Dendritic cell treated with granulocyte-macrophage colony-stimulating factor and Interleukin-4, amounts not matched to agents 40 ng/mL and 50 ng/mL, for 4 days (primary cell): ENCODE measurements at regions not wholly inside any gene's neighbourhood (a gene's known extent, or its start where the extent isn't known, plus 50 kb on each side); places are given as distances from the start of the nearest gene placed in this dataset.

Source experiments
- H3K27ac Mint-ChIP-seq: one replicate; pipeline ENCODE4 v1.8.0; 2022; ENCODE audit warnings: mild to moderate bottlenecking, mixed read lengths
- H3K27me3 Mint-ChIP-seq: one replicate; pipeline ENCODE4 v1.8.0; 2022; ENCODE audit warnings: mild to moderate bottlenecking, mixed read lengths
- H3K36me3 Mint-ChIP-seq: one replicate; pipeline ENCODE4 v1.8.0; 2022; ENCODE audit warnings: low read depth, mixed read lengths
- H3K4me1 Mint-ChIP-seq: one replicate; pipeline ENCODE4 v1.8.0; 2022; ENCODE audit warnings: low read depth, mixed read lengths
- H3K4me3 Mint-ChIP-seq: one replicate; pipeline ENCODE4 v1.8.0; 2022; ENCODE audit warnings: mild to moderate bottlenecking, moderate library complexity, mixed read lengths
- H3K9me3 Mint-ChIP-seq: one replicate; pipeline ENCODE4 v1.8.0; 2022; ENCODE audit warnings: mixed read lengths
- intact Hi-C: fragments of 100-400 bp; cut with micrococcal nuclease; formaldehyde crosslinking; loops from one replicate; pipeline ENCODE4 v1.15.0; 2022

DNA sequence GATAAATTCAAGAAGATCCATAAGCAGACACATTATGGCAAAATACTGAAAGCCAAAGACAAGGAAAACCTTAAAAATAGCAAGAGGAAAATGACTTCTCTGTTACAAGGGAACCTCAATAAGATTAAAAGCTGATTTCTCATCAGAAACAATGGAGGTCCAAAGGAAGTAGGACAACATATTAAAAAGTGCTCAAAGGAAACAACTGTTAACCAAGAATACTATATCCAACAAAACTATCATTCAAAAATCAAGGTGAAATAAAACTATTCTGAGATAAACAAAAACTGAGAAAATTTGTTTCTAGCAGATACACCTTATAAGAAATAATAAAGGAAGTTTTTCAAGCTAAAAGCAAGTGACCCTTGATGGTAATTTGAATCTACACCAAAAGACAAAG lies 314.7 kb upstream of the ROPN1 start:
- no peaks in the 10 kb centered on the region for H3K36me3 Mint-ChIP-seq
- peaks cover 24% of the 10 kb centered on the region for H3K9me3 Mint-ChIP-seq
- no peaks in the 10 kb centered on the region for H3K27me3 Mint-ChIP-seq
- intact Hi-C loops = no loop called here
- no peak overlapping the region for H3K4me3 Mint-ChIP-seq
- H3K4me1 Mint-ChIP-seq = no peaks in the 10 kb centered on the region
- no peak overlapping the region for H3K27ac Mint-ChIP-seq

- Mint-ChIP-seq H3K4me1 (peaks cover 15% of the 10 kb centered on the region), H3K4me3 (no peak overlapping the region), H3K27me3 (peaks cover 1% of the 10 kb centered on the region), H3K36me3 (no peaks in the 10 kb centered on the region), H3K9me3 (no peaks in the 10 kb centered on the region), H3K27ac (no peak overlapping the region)
- intact Hi-C loops = no loop called here
These were observed 321.7 kb upstream of the ROPN1 start for GRCh38 chr3:124313621-124314020.

GRCh38 chr3:124315215-124316033 lies 323.5 kb upstream of the ROPN1 start:
- intact Hi-C loops = no loop called here
- Mint-ChIP-seq H3K27me3 (peaks cover 1% of the 10 kb centered on the region), H3K9me3 (no peaks in the 10 kb centered on the region), H3K4me3 (no peak overlapping the region), H3K4me1 (peaks cover 15% of the 10 kb centered on the region), H3K27ac (no peak overlapping the region), H3K36me3 (no peaks in the 10 kb centered on the region)

GRCh38 chr3:124316034-124316287 lies 324.0 kb upstream of the ROPN1 start:
- Mint-ChIP-seq H3K27ac (no peak overlapping the region), H3K4me3 (no peak overlapping the region)
- intact Hi-C loops = no loop called here

GRCh38 chr3:124318014-124318413 lies 326.1 kb upstream of the ROPN1 start:
- H3K27me3 Mint-ChIP-seq = peaks cover 1% of the 10 kb centered on the region
- H3K4me1 Mint-ChIP-seq = peaks cover 15% of the 10 kb centered on the region
- H3K9me3 Mint-ChIP-seq = no peaks in the 10 kb centered on the region
- intact Hi-C loops = no loop called here
- H3K36me3 Mint-ChIP-seq = no peaks in the 10 kb centered on the region
- no peak overlapping the region for H3K4me3 Mint-ChIP-seq
- no peak overlapping the region for H3K27ac Mint-ChIP-seq

More at GRCh38 chr3:124316034-124316287, 324.0 kb upstream of the ROPN1 start:
- H3K36me3 Mint-ChIP-seq = no peaks in the 10 kb centered on the region
- no peaks in the 10 kb centered on the region for H3K9me3 Mint-ChIP-seq
- peaks cover 1% of the 10 kb centered on the region for H3K27me3 Mint-ChIP-seq
- H3K4me1 Mint-ChIP-seq = peaks cover 15% of the 10 kb centered on the region

DNA sequence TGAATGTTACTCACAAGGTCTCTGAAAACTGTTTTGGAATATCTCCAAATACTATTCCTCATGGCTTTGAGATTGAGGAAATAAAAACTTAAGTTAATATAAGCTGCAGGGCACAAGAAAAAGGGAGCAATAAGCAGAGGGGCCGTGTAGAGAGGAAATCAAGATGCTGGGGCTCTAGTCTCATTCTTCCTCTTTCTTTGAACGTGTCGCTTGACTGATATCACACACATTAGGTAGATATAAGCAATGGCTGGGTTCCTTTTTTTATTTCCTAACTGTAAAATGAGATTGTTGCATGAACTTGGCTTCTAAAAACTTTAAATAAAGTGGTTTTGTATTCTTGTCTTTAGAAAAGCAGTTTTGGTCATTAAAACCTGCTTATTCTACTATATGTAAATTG lies 326.7 kb upstream of the ROPN1 start:
- peaks cover 1% of the 10 kb centered on the region for H3K27me3 Mint-ChIP-seq
- peaks cover 15% of the 10 kb centered on the region for H3K4me1 Mint-ChIP-seq
- intact Hi-C loops = no loop called here
- no peaks in the 10 kb centered on the region for H3K9me3 Mint-ChIP-seq
- no peak overlapping the region for H3K27ac Mint-ChIP-seq
- H3K36me3 Mint-ChIP-seq = no peaks in the 10 kb centered on the region
- H3K4me3 Mint-ChIP-seq = no peak overlapping the region

DNA sequence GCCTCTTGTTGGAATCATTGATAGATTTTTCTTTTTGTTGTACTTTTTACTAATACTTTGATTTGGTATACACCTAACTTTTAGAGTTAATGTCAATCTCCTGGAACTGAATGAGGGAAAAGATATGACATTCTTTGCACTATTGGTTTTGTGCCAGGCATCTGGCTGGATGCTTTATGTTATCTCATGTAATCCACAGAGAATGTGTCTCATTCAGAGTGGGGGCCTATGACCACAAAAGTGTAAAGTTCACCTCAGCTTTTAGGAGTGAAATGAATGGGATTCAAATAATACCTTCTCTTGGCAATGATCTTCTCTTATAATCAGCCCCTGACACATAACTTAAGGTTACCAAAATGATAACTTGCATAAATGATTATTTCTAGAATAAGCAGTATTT lies 329.1 kb upstream of the ROPN1 start:
- H3K9me3 Mint-ChIP-seq = no peaks in the 10 kb centered on the region
- no peaks in the 10 kb centered on the region for H3K36me3 Mint-ChIP-seq
- intact Hi-C loops = no loop called here
- no peak overlapping the region for H3K27ac Mint-ChIP-seq
- H3K4me3 Mint-ChIP-seq = no peak overlapping the region
- H3K27me3 Mint-ChIP-seq = peaks cover 1% of the 10 kb centered on the region
- H3K4me1 Mint-ChIP-seq = peaks cover 5% of the 10 kb centered on the region

DNA sequence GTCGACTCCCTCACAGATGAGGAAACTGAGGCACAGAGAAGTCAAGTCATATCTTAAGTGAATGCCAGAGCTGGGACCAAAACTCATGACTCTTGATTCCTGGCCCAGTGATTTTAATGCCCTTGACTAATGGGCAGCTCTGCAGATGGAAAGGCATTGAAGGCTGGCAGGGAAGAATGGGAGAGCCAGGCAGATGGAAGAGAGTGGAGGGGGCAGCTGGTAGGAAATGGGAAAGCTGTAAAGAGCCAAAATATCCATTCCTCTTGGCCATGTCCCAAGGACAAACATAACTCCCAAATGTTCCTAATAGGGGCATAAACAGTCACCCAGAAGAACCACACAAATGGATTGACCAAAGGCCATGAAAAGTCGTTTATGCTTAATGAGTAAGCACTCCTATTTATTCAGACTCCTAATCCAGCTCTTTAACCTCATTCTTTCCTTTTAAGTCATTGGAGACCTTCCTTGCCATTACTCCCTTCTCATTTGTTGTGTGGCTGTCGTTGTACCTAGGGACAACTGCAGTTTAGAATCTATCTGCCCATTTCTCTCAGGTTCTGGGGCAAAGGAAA lies 330.5 kb upstream of the ROPN1 start:
- peaks cover 1% of the 10 kb centered on the region for H3K27me3 Mint-ChIP-seq
- H3K36me3 Mint-ChIP-seq = no peaks in the 10 kb centered on the region
- H3K27ac Mint-ChIP-seq = no peak overlapping the region
- H3K9me3 Mint-ChIP-seq = no peaks in the 10 kb centered on the region
- H3K4me3 Mint-ChIP-seq = no peak overlapping the region
- no peaks in the 10 kb centered on the region for H3K4me1 Mint-ChIP-seq
- intact Hi-C loops = no loop called here

- H3K36me3 Mint-ChIP-seq = no peaks in the 10 kb centered on the region
- H3K27ac Mint-ChIP-seq = no peak overlapping the region
- intact Hi-C loops = no loop called here
- H3K4me1 Mint-ChIP-seq = no peaks in the 10 kb centered on the region
- H3K27me3 Mint-ChIP-seq = peaks cover 1% of the 10 kb centered on the region
- H3K4me3 Mint-ChIP-seq = no peak overlapping the region
- no peaks in the 10 kb centered on the region for H3K9me3 Mint-ChIP-seq
These were observed 331.0 kb upstream of the ROPN1 start for GRCh38 chr3:124322966-124323365.

- Mint-ChIP-seq H3K27ac (no peak overlapping the region), H3K9me3 (no peaks in the 10 kb centered on the region), H3K4me1 (no peaks in the 10 kb centered on the region), H3K4me3 (no peak overlapping the region), H3K27me3 (peaks cover 1% of the 10 kb centered on the region), H3K36me3 (no peaks in the 10 kb centered on the region)
- intact Hi-C loops = no loop called here
These were observed 333.3 kb upstream of the ROPN1 start for GRCh38 chr3:124325248-124325647.

DNA sequence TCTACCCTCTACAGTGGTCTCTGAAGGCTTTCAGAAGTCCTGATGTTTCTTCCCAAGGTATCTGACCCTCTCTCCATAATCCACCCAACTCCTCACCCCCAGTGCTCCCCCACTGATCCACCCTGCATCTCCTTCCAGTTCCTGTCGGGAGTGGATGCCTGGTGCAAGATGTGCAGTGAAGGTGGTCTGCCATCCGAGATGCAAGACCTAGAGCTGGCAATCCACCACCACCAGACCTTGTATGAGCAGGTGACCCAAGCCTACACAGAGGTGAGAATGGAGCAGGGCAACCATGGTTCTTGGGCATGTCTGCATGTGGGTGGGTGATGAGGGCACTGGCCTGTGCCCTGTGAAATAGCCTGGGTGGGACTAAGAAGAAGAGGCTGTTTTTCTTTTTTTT lies 337.8 kb upstream of the ROPN1 start:
- Mint-ChIP-seq H3K4me3 (no peak overlapping the region), H3K36me3 (no peaks in the 10 kb centered on the region), H3K9me3 (no peaks in the 10 kb centered on the region), H3K27ac (no peak overlapping the region), H3K27me3 (peaks cover 1% of the 10 kb centered on the region), H3K4me1 (no peaks in the 10 kb centered on the region)
- intact Hi-C loops = no loop called here

DNA sequence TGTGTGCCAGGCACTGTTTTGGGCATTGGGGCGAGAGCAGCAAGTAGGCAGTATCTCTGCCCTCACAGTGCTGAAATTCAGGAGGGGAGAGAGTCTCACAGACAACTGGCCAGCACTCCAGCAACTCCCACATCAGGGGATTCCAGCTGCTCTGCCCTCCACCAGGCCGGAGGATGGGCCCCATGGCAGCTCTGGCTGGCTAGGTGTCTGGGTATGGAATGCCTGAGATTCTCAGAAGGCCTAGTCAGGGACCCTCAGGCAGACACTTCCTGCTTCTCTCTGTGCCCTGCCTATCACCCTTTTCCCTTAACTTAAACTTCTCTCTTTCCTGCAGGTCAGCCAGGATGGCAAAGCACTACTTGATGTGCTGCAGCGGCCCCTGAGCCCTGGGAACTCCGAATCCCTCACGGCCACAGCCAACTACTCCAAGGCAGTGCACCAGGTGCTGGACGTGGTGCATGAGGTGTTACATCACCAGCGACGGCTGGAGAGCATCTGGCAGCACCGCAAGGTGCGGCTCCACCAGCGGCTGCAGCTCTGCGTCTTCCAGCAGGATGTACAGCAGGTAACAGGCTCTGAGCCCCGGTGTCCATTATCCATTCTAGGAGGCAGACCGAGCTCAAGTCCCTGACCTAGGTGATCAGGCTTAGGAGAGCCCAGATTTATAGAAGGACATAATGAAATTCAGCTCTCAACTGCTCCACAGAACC lies 342.2 kb upstream of the ROPN1 start:
- Mint-ChIP-seq H3K36me3 (no peaks in the 10 kb centered on the region), H3K9me3 (no peaks in the 10 kb centered on the region), H3K4me1 (no peaks in the 10 kb centered on the region), H3K4me3 (no peak overlapping the region), H3K27ac (no peak overlapping the region), H3K27me3 (no peaks in the 10 kb centered on the region)
- intact Hi-C loops = no loop called here

DNA sequence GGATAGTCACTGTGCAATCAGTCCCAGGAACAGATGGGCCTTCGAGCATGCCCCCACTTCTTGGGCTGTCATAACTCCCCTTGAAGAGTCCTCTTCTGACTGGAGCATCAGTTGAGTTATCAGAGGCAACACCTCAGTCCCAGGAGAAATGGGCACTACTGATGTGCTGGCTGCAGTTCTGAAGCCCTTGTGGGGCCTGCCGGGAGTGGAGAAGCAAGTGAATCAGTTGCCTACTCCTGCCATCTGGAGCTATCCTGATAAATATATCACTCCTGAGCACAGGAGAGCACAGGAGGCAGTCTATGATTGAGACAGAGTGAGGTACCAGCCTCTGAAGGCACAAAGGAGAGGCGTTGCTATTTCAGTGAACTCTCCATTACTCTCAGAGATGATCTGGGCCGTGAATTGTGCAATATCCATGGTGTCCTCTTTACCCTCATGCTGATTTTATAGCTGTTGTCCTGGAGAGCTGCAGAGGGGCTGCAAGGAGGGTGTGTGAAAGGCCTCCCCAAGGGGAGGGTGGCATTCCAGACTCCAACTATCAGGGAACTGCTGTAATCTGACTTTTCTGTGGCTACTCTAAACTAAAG lies 344.2 kb upstream of the ROPN1 start:
- H3K36me3 Mint-ChIP-seq = no peaks in the 10 kb centered on the region
- peaks cover 1% of the 10 kb centered on the region for H3K27me3 Mint-ChIP-seq
- H3K27ac Mint-ChIP-seq = no peak overlapping the region
- H3K4me3 Mint-ChIP-seq = no peak overlapping the region
- intact Hi-C loops = no loop called here
- no peaks in the 10 kb centered on the region for H3K9me3 Mint-ChIP-seq
- H3K4me1 Mint-ChIP-seq = no peaks in the 10 kb centered on the region

- no peaks in the 10 kb centered on the region for H3K9me3 Mint-ChIP-seq
- no peak overlapping the region for H3K4me3 Mint-ChIP-seq
- H3K27ac Mint-ChIP-seq = no peak overlapping the region
- no peaks in the 10 kb centered on the region for H3K36me3 Mint-ChIP-seq
- peaks cover 11% of the 10 kb centered on the region for H3K27me3 Mint-ChIP-seq
- intact Hi-C loops = no loop called here
- H3K4me1 Mint-ChIP-seq = no peaks in the 10 kb centered on the region
These were observed 353.9 kb upstream of the ROPN1 start for GRCh38 chr3:124345845-124346244.
